DMS53 treated with DMSO at 0.1 percent for 48 hours (cell line): ENCODE measurements at regions not wholly inside any gene's neighbourhood (a gene's known extent, or its start where the extent isn't known, plus 50 kb on each side); places are given as distances from the start of the nearest gene placed in this dataset.
A peak's percentile ranks its signal among the peaks of the same experiment; 100 is the strongest.

Experiments
- DNase-seq: peaks from one replicate; lab custom pipeline; 2025; ENCODE audit not compliant: unreplicated experiment; lab: John Stamatoyannopoulos, UW

DNA sequence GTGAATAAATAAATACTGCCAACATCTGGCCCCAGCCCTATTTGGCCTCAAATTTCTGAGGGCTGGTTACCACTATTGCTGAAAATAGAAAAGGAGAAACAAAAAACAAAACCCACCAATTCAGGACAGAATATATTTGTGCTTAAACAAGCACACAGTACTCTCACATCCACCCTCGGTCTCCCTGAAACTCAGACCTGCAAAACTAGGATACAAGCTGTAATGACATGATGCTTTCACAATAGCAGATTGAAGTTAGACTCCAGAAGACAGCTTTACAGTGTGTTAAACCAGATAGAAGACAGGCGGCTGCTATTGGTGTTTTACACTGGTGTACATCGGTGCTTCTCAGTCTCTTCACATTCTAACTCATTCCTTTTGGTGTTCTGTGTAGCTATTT, 214.9 kb upstream of the DMRT1 start:
- no peak for DNase-seq

GRCh38 chr9:627336-627970, 214.0 kb upstream of the DMRT1 start:
- DNase-seq: no peak

- no peak for DNase-seq
Observed at GRCh38 chr9:629146-629545, 212.4 kb upstream of the DMRT1 start.

DNA sequence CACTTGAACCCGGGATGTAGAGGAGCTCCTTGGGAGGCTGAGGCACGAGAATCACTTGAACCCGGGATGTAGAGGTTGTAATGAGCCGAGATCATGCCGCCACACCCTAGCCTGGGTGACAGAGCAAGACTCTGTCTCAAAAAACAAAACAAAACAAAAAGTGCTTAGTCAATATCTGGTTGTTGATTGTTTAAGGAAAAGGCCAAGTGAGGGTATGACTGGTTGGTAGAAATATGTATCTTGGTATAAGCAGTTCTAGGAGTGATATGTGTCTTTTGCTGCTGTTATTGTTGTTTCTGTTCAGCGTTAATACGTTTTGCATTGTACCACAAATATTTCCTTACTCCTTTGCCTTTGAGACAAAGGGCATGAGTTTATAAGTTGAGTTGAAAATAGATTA, 210.7 kb upstream of the DMRT1 start:
- DNase-seq: no peak

GRCh38 chr9:631596-631995, 209.9 kb upstream of the DMRT1 start:
- DNase-seq: no peak

GRCh38 chr9:633461-633860, 208.0 kb upstream of the DMRT1 start:
- DNase-seq: no peak

DNA sequence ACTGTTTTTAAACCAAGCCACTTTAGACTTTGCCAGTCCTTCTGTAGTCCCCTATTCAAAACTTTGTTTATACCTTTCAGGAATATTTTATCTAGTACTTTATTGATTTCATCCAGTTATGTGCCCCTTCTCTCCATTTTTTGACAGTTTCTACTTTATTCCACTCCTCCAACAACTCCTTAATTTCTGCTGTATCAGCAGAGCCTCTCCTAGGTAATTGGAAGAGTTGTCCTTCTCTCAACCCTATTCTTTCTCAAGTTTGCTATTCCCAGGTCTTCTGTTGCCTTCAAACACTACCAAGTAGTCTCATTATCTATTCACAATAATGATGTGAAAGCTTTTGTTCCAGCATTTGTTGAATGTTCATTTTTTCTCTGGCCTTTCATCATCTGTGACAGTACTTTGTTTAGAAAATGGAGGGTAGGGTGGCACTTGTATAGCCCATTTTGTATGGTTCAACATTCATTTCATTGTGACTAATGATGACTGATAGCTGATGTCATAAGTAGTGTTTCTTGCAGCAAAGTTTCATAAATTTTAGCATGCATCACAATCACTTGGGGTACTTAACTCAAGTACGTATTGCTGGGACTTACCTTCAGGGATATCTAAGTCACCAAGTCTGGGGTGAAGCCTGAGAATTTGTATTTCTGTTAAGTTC, 204.4 kb upstream of the DMRT1 start:
- no peak for DNase-seq

- no peak for DNase-seq
Observed at GRCh38 chr9:638152-638551, 203.3 kb upstream of the DMRT1 start.

DNA sequence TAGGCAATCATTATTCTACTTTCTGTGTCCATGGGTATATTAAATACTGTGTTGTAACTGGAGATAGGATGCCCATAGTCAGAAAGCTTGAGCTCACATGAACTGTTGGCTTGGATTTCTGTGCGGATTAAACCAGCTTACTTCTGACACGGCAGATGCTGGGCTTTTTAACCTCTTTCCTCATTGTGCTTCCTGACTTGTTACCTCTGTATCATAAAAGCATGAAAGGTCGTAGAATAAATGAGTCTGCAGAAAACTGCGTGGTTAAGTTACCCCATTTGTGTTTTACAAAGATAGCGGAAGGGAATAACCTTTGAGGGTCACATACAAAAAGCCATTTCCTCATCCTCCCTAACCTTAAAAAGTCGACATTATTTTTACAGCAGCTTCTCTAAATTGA, 199.5 kb upstream of the DMRT1 start:
- no peak for DNase-seq

DNA sequence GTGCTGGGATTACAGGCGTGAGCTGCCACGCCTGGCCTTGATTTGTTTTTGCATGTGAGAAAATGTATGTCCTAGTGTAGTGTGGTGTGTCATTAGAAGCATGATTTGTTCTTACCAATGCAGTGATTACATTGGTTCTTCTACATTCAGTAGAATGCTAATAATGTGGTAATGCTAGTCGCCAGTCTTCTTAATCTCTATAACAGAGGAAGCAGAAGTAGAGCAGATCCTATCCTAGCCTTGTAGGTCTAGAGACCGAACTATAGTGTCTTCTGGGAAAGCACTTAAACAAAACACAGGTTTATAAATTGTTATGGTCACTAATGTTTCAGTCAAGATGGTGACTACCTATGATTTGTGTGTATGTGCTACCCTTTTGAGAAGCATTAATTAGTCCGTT, 197.5 kb upstream of the DMRT1 start:
- no peak for DNase-seq

DNA sequence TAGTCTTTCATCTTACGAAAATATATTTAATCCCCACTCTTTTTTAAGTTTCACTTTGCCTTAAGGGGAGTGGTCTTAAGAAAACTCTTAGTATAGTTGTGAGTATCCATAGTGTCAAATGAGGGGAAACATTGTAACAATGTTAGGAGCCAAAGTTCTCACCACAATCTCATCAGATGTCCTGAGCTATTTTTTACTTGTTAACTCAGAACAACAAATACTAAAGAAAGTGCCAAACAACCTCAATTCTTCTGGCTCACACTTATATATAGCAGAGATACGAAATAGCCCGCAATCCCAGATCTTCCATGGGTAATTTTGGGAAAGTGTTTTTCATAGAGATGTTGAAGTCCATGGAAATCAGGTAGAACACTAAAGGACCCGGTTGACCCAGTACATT, 194.0 kb upstream of the DMRT1 start:
- no peak for DNase-seq

DNA sequence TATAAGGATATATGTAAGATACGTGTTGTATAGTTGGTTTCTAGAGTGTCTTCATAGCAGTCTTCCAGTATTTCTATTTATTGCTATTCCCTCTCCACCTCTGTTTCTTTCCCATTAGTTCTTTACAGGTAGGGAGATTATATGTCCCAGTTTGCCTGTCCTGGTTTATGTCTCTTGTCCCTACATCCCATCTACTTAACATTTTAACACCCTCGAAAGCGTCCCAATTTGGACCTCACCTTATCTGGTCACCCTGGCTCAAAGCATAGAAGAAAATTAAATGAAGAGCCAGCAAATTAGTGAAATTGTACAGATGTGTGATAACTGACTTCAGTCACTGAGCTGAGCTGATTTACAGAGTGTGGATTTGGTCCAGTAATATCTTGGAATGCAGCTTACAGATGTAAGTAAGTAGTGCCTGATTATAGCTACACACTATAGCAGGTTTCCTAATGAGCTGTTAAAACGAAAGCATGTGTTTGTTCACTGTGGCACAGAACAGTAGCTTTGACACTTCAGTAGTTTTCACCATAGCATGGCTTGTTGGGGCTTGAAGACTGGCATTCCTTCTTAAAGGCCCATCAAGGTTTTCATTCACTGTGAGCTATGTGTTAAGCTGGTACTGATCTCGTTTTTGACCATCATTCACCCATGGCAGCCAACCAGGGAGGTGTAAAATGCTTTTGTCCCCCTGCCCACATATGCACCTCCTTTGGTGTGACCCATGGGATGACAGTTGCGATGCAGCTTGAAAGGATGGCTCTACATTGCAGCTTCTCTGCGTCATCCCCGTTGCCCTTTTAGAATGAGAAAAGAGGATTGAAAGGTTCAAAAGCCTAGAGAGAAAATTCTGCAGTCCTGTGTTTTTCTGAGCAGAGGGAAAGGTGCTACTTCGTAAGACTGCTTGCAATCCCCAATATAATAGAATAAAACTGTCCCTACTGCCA, 192.1 kb upstream of the DMRT1 start:
- DNase-seq: no peak

DNA sequence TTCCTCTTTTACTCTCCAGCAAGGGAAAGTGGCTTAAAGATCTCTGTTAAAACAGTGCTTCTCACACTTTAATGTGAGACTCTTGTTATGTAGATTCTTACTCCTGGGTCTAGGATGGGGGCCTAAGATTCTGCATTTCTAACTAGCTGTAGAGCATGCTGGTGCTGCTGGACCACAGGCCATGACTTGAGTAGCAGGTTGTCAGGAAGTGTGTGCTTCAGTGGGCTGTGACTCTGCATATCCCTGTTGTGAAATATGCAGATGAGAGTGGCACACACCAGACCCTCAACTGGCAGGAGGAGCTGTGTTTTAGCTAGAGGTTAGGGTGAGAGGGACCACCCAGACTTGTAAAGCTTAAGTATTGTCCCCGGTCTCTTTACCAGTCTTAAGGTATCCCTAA, 191.1 kb upstream of the DMRT1 start:
- no peak for DNase-seq

- no peak for DNase-seq
Observed at GRCh38 chr9:651371-651770, 190.1 kb upstream of the DMRT1 start.

DNA sequence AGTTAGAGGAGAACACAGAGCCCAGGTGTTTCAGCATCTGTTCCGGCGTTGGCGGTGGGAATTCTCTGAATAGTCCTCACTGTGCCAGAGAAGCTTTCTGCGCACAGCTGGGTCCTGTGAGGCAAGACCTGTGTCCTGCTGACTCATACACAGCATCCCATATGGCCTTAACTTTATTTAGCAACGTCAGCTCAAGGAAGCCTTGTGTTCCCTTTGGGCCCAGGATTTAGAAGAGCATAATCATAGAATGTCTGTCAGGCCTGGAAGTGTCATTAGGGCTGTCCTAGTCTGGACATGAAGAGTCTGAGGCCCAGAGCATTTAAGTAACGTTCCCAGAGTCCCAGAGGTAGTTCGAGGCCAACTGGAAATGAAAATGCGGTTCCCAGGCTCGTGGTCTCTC, 188.6 kb upstream of the DMRT1 start:
- no peak for DNase-seq

DNA sequence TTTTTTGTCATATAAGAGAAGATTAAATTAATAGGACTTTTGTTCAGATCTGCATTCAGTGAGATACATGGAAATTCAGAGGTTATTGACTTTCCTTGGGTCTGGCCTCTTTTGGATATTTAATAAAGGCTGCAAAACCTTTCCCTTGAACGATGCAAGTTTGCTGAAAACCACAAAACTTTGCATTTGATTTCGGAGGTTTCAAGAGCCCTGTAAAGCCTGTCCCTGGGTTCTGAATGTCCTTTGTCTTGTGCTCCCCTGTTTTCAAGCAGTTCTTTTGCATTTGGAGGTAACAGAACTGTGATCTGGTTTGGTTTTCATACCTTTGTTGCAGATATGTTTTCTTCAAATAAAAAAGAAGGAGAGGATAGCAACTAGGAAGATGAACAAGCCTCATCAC, 188.1 kb upstream of the DMRT1 start:
- DNase-seq: no peak

DNA sequence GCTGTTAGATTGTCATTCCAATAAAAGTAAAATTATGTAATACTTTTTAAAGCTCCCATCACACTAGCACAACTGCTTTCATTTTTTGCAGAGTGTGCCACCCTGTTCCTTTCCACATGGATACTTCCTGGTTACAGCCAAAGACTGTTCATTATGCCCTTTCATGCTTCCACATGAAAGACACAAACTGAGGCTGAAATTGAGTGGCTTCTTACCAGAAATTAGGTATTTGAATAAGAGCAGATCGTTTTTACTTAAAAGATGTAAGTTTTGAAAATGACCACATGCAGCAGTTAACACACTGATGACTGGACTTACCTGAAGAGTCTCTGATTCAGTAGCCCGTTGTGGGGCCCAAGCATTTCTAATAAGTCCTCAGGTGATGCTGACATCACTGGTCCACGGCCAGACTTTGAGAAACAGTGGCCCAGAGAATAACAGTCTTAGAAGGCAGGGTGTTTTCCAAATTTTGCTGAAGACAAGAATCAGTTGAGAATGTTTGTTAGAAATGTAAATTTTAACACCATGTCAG, 187.6 kb upstream of the DMRT1 start:
- peak; percentile 2 for DNase-seq

GRCh38 chr9:655875-656274, 185.6 kb upstream of the DMRT1 start:
- no peak for DNase-seq

DNA sequence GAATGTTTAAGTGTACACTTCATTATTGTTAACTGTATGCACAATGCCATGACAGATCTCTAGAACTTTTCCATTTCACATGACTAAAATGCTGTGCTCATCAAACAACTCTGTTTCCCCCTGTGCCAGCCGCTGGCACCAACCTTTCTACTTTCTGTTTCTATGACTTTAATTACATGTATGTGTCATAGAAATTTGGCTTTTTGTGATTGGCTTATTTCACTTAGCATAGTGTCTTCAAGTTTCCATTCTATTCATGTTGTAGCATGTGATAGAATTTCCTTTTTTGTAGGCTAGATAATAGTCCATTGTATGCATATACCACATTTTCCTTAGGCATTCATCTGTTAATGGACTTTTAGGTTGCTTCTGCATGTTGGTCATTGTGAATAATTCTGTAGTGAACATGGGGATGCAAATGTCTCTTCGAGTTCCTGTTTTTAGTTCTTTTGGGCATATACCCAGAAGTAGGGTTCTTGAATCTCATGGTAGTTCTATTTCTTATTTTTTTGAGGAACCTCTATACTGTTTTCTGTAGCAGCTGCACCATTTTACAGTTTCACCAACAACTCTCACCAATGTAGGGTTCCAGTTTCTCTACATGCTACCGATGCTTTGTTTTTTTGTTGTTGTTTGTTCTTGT, 184.4 kb upstream of the DMRT1 start:
- DNase-seq: no peak

DNA sequence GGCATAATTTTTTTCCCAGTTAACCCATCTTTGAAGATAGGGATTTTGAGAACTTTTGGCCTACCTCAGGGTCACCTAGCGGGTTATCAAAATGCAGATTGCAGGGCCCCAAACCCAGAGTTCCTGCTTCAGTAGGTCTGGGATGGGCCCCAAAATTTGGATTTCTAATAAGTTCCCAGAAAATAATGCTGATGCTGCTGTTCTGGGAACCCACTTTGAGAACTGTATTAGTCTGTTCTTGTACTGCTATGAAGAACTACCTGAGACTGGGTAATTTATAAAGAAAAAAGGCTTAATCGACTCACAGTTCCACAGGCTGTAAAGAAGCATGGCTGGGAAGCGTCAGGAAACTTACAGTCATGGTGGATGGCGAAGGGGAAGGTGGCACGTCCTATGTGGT, 182.2 kb upstream of the DMRT1 start:
- DNase-seq: no peak

GRCh38 chr9:660227-660626, 181.3 kb upstream of the DMRT1 start:
- DNase-seq: no peak
